ENCODE measurements at regions not wholly inside any gene's neighbourhood (a gene's known extent, or its start where the extent isn't known, plus 50 kb on each side); places are given as distances from the start of the nearest gene placed in this dataset.

GRCh38 chr20:51335329-51335841 lies 207.1 kb downstream of the NFATC2 start:
- TF ChIP-seq CTCF (optimal IDR thresholded peaks at IDR 0.05 in 1 of 3, IDR thresholded peaks at IDR 0.05 in 1 of 3, conservative IDR thresholded peaks at IDR 0.05 in 1 of 3; ENCODE audit: extremely low read depth in 1 of 3, insufficient read depth in 2 of 3, low read length in 3 of 3): peak in 2 of 3 experiments; percentile 4 to 31
- no peak for TF ChIP-seq EZH2 (IDR thresholded peaks at IDR 0.05; ENCODE audit: low read length)
